Glutamatergic neuron (in vitro differentiated cells): ENCODE measurements at regions not wholly inside any gene's neighbourhood (a gene's known extent, or its start where the extent isn't known, plus 50 kb on each side); places are given as distances from the start of the nearest gene placed in this dataset.

Source experiments
- DNase-seq: peaks from one replicate; pipeline ENCODE4 v3.0.0; 2022
- H3K27ac Mint-ChIP-seq: one replicate; pipeline ENCODE4 v1.8.0; 2020; ENCODE audit warnings: mild to moderate bottlenecking, mixed read lengths, inconsistent platforms; ENCODE audit not compliant: unreplicated experiment
- H3K27me3 Mint-ChIP-seq: one replicate; pipeline ENCODE4 v1.8.0; 2020; ENCODE audit warnings: mild to moderate bottlenecking, moderate library complexity, mixed read lengths, inconsistent platforms; ENCODE audit not compliant: unreplicated experiment
- H3K36me3 Mint-ChIP-seq: one replicate; pipeline ENCODE4 v1.8.0; 2020; ENCODE audit warnings: mild to moderate bottlenecking, mixed read lengths, inconsistent platforms; ENCODE audit not compliant: unreplicated experiment
- H3K4me1 Mint-ChIP-seq: one replicate; pipeline ENCODE4 v1.8.0; 2020; ENCODE audit warnings: mild to moderate bottlenecking, low read depth, mixed read lengths, inconsistent platforms; ENCODE audit not compliant: unreplicated experiment
- H3K4me3 Mint-ChIP-seq: one replicate; pipeline ENCODE4 v1.8.0; 2020; ENCODE audit warnings: mild to moderate bottlenecking, mixed read lengths, inconsistent platforms; ENCODE audit not compliant: unreplicated experiment
- H3K9me3 Mint-ChIP-seq: one replicate; pipeline ENCODE4 v1.8.0; 2020; ENCODE audit warnings: mild to moderate bottlenecking, moderate library complexity, mixed read lengths, inconsistent platforms; ENCODE audit not compliant: unreplicated experiment
- CTCF ChIP-seq: fragments of 200-600 bp; sonication (generic); IDR thresholded peaks from one replicate; pipeline ENCODE4 v1.5.0; 2021; ENCODE audit not compliant: partially characterized antibody, unreplicated experiment

GRCh38 chr4:11158971-11159370 lies 269.7 kb downstream of the HS3ST1 start:
- no peak for TF ChIP-seq CTCF
- peaks cover 9% of the 10 kb centered on the region for H3K4me1 Mint-ChIP-seq

GRCh38 chr4:11155208-11155867 lies 273.4 kb downstream of the HS3ST1 start:
- no peak for DNase-seq
- no peak for TF ChIP-seq CTCF
- no peak overlapping the region for H3K27ac Mint-ChIP-seq
- H3K4me3 Mint-ChIP-seq = no peak overlapping the region
- H3K9me3 Mint-ChIP-seq = no peaks in the 10 kb centered on the region
- no peaks in the 10 kb centered on the region for H3K27me3 Mint-ChIP-seq
- no peaks in the 10 kb centered on the region for H3K36me3 Mint-ChIP-seq
- H3K4me1 Mint-ChIP-seq = peaks cover 15% of the 10 kb centered on the region

More at GRCh38 chr4:11158971-11159370, 269.7 kb downstream of the HS3ST1 start:
- Mint-ChIP-seq H3K27ac (no peak overlapping the region), H3K36me3 (no peaks in the 10 kb centered on the region), H3K9me3 (no peaks in the 10 kb centered on the region), H3K27me3 (no peaks in the 10 kb centered on the region), H3K4me3 (no peak overlapping the region)
- DNase-seq = no peak

GRCh38 chr4:11153171-11153750 lies 275.4 kb downstream of the HS3ST1 start:
- no peak for DNase-seq
- peaks cover 15% of the 10 kb centered on the region for H3K4me1 Mint-ChIP-seq
- peaks cover 5% of the 10 kb centered on the region for H3K9me3 Mint-ChIP-seq
- no peak for TF ChIP-seq CTCF
- H3K36me3 Mint-ChIP-seq = no peaks in the 10 kb centered on the region
- H3K27ac Mint-ChIP-seq = no peak overlapping the region
- H3K4me3 Mint-ChIP-seq = no peak overlapping the region
- no peaks in the 10 kb centered on the region for H3K27me3 Mint-ChIP-seq

GRCh38 chr4:11152684-11153083 lies 276.0 kb downstream of the HS3ST1 start:
- no peak overlapping the region for H3K4me3 Mint-ChIP-seq
- TF ChIP-seq CTCF = no peak
- no peaks in the 10 kb centered on the region for H3K36me3 Mint-ChIP-seq
- H3K9me3 Mint-ChIP-seq = peaks cover 5% of the 10 kb centered on the region
- H3K4me1 Mint-ChIP-seq = peaks cover 13% of the 10 kb centered on the region
- no peak overlapping the region for H3K27ac Mint-ChIP-seq
- no peaks in the 10 kb centered on the region for H3K27me3 Mint-ChIP-seq
- no peak for DNase-seq

GRCh38 chr4:11151500-11151899 lies 277.2 kb downstream of the HS3ST1 start:
- TF ChIP-seq CTCF = no peak
- Mint-ChIP-seq H3K4me3 (no peak overlapping the region), H3K27me3 (no peaks in the 10 kb centered on the region), H3K4me1 (peaks cover 13% of the 10 kb centered on the region), H3K9me3 (peaks cover 5% of the 10 kb centered on the region), H3K27ac (no peak overlapping the region), H3K36me3 (no peaks in the 10 kb centered on the region)
- no peak for DNase-seq
